Smooth muscle cell (in vitro differentiated cells): ENCODE measurements at regions not wholly inside any gene's neighbourhood (a gene's known extent, or its start where the extent isn't known, plus 50 kb on each side); places are given as distances from the start of the nearest gene placed in this dataset.

Experiments
- DNase-seq: peaks from one replicate; lab custom pipeline; 2025; ENCODE audit not compliant: unreplicated experiment; lab: John Stamatoyannopoulos, UW
- H2AFZ ChIP-seq: fragments of 200-600 bp; sonication (generic); 2 replicates; pipeline ENCODE4 v1.6.0; 2016; ENCODE audit warnings: antibody characterized with exemption, low read depth, mild to moderate bottlenecking
- H3F3A ChIP-seq: fragments of 200-600 bp; sonication (generic); 2 replicates; pipeline ENCODE4 v1.6.0; 2017; ENCODE audit warnings: antibody characterized with exemption, low read depth
- H3K27ac ChIP-seq: fragments of 200-600 bp; sonication (generic); 2 replicates; pipeline ENCODE4 v1.5.1; 2016; ENCODE audit warnings: low read depth, mild to moderate bottlenecking
- H3K27me3 ChIP-seq: fragments of 200-600 bp; sonication (generic); 2 replicates; pipeline ENCODE4 v1.6.1; 2016; ENCODE audit warnings: low read depth, mild to moderate bottlenecking
- H3K36me3 ChIP-seq: fragments of 200-600 bp; sonication (generic); 2 replicates; pipeline ENCODE4 v1.5.1; 2016; ENCODE audit warnings: low read depth
- H3K4me1 ChIP-seq: fragments of 200-600 bp; sonication (generic); 2 replicates; pipeline ENCODE4 v1.5.1; 2016; ENCODE audit warnings: low read depth
- H3K4me2 ChIP-seq: fragments of 200-600 bp; sonication (generic); 2 replicates; pipeline ENCODE4 v1.6.0; 2016; ENCODE audit warnings: mild to moderate bottlenecking
- H3K4me3 ChIP-seq: fragments of 200-600 bp; sonication (generic); 2 replicates; pipeline ENCODE4 v1.5.1; 2016; ENCODE audit warnings: mild to moderate bottlenecking
- H3K79me2 ChIP-seq: fragments of 200-600 bp; sonication (generic); 2 replicates; pipeline ENCODE4 v1.6.0; 2016; ENCODE audit warnings: low read depth, mild to moderate bottlenecking
- H3K9ac ChIP-seq: fragments of 200-600 bp; sonication (generic); 2 replicates; pipeline ENCODE4 v1.6.0; 2016; ENCODE audit warnings: low read depth
- H3K9me3 ChIP-seq: fragments of 200-600 bp; sonication (generic); replicated peaks from 2 replicates; pipeline ENCODE4 v1.5.1; 2016; ENCODE audit warnings: low read depth
- H4K20me1 ChIP-seq: fragments of 200-600 bp; sonication (generic); 2 replicates; pipeline ENCODE4 v1.6.0; 2016; ENCODE audit warnings: low read depth
- CTCF ChIP-seq: fragments of 200-600 bp; sonication (generic); IDR thresholded peaks from 2 replicates; pipeline ENCODE4 v1.5.1; 2017; ENCODE audit warnings: borderline replicate concordance, mild to moderate bottlenecking, antibody characterized with exemption; ENCODE audit not compliant: insufficient read depth, poor library complexity, severe bottlenecking
- WGBS: methylation state at CpG from one replicate; pipeline ENCODE4 v1.1.7; 2016; ENCODE audit warnings: low lambda C conversion rate; 5-methylcytosine and 5-hydroxymethylcytosine counted together

GRCh38 chrX:69083361-69083760 lies 81.9 kb downstream of the PJA1 start:
- H3K9me3 ChIP-seq: no peaks in the 10 kb centered on the region
- peaks cover 4% of the 10 kb centered on the region for H3K4me1 ChIP-seq
- DNase-seq: no peak
- H4K20me1 ChIP-seq: no peaks in the 10 kb centered on the region
- H2AFZ ChIP-seq: peak overlapping the region; percentile 11
- no peaks in the 10 kb centered on the region for H3K36me3 ChIP-seq
- H3F3A ChIP-seq: no peaks in the 10 kb centered on the region
- no peak overlapping the region for H3K27ac ChIP-seq
- TF ChIP-seq CTCF: no peak
- no peak overlapping the region for H3K4me3 ChIP-seq
- WGBS: 67% methylated on average over 3 of the region's 3 CpGs
- no peaks in the 10 kb centered on the region for H3K79me2 ChIP-seq
- H3K9ac ChIP-seq: no peak overlapping the region
- peak overlapping the region; percentile 22 for H3K4me2 ChIP-seq
- no peaks in the 10 kb centered on the region for H3K27me3 ChIP-seq

- Histone ChIP-seq H3K27ac (no peak overlapping the region), H3K4me2 (no peak overlapping the region), H3K4me1 (peaks cover 4% of the 10 kb centered on the region), H3K9ac (no peak overlapping the region), H3K36me3 (no peaks in the 10 kb centered on the region), H4K20me1 (no peaks in the 10 kb centered on the region), H3F3A (no peaks in the 10 kb centered on the region), H2AFZ (no peak overlapping the region), H3K4me3 (no peak overlapping the region), H3K27me3 (no peaks in the 10 kb centered on the region), H3K9me3 (no peaks in the 10 kb centered on the region), H3K79me2 (no peaks in the 10 kb centered on the region)
- TF ChIP-seq CTCF: no peak
- 75% methylated on average over 7 of the region's 7 CpGs for WGBS
- no peak for DNase-seq
Observed at GRCh38 chrX:69082753-69083150, 82.5 kb downstream of the PJA1 start.

GRCh38 chrX:69082055-69082752 lies 83.0 kb downstream of the PJA1 start:
- TF ChIP-seq CTCF: no peak
- no peaks in the 10 kb centered on the region for H3K9me3 ChIP-seq
- H3K27me3 ChIP-seq: no peaks in the 10 kb centered on the region
- no peak overlapping the region for H2AFZ ChIP-seq
- H3K79me2 ChIP-seq: no peaks in the 10 kb centered on the region
- DNase-seq: no peak
- H4K20me1 ChIP-seq: no peaks in the 10 kb centered on the region
- no peak overlapping the region for H3K27ac ChIP-seq
- no peak overlapping the region for H3K4me2 ChIP-seq
- no peak overlapping the region for H3K9ac ChIP-seq
- WGBS: 84% methylated on average over 9 of the region's 10 CpGs
- H3K36me3 ChIP-seq: no peaks in the 10 kb centered on the region
- peaks cover 4% of the 10 kb centered on the region for H3K4me1 ChIP-seq
- no peak overlapping the region for H3K4me3 ChIP-seq
- no peaks in the 10 kb centered on the region for H3F3A ChIP-seq

- TF ChIP-seq CTCF: no peak
- WGBS: 65% methylated on average over 15 of the region's 15 CpGs
- Histone ChIP-seq H3K36me3 (no peaks in the 10 kb centered on the region), H3K27me3 (no peaks in the 10 kb centered on the region), H3F3A (no peaks in the 10 kb centered on the region), H3K4me3 (no peak overlapping the region), H4K20me1 (no peaks in the 10 kb centered on the region), H3K4me2 (no peak overlapping the region), H3K27ac (no peak overlapping the region), H3K4me1 (peaks cover 4% of the 10 kb centered on the region), H2AFZ (no peak overlapping the region), H3K79me2 (no peaks in the 10 kb centered on the region), H3K9me3 (no peaks in the 10 kb centered on the region), H3K9ac (no peak overlapping the region)
- DNase-seq: no peak
Observed at GRCh38 chrX:69080855-69081465, 84.3 kb downstream of the PJA1 start.
